Astrocyte of the cerebellum (primary cell): ENCODE measurements at regions not wholly inside any gene's neighbourhood (a gene's known extent, or its start where the extent isn't known, plus 50 kb on each side); places are given as distances from the start of the nearest gene placed in this dataset.

Experiments used
- DNase-seq: peaks from one replicate; pipeline ENCODE4 v3.0.0-alpha.2; 2011; ENCODE audit warnings: low read depth
- H3K4me3 ChIP-seq: 2 replicates; pipeline ENCODE4 v1.5.1; 2011; ENCODE audit warnings: mild to moderate bottlenecking, low read depth, low read length, moderate library complexity
- CTCF ChIP-seq: IDR thresholded peaks from 2 replicates; pipeline ENCODE4 v1.5.1; 2012; ENCODE audit warnings: low read length, low read depth, moderate library complexity, mild to moderate bottlenecking; ENCODE audit errors: missing control alignments
- in situ Hi-C: cut with HindIII; loops from 2 replicates; pipeline ENCODE4 v1.10.0; 2017; ENCODE audit warnings: low sequenced_read_pairs

- TF ChIP-seq CTCF, result no peak
- in situ Hi-C loops, result no loop called here
- no peak for DNase-seq
- no peak overlapping the region for H3K4me3 ChIP-seq
Observed at GRCh38 chr1:96376846-96377245, 344.7 kb upstream of the PTBP2 start.

GRCh38 chr1:96384611-96385010, 337.0 kb upstream of the PTBP2 start:
- in situ Hi-C loops, result no loop called here
- DNase-seq, result no peak
- no peak overlapping the region for H3K4me3 ChIP-seq
- no peak for TF ChIP-seq CTCF

- no peak for DNase-seq
Observed at GRCh38 chr1:96387785-96388184, 333.8 kb upstream of the PTBP2 start.

GRCh38 chr1:96388421-96389310, 332.9 kb upstream of the PTBP2 start:
- in situ Hi-C loops, result no loop called here
- DNase-seq, result peak; percentile 37
- H3K4me3 ChIP-seq, result no peak overlapping the region
- TF ChIP-seq CTCF, result no peak

More at GRCh38 chr1:96387785-96388184, 333.8 kb upstream of the PTBP2 start:
- no peak overlapping the region for H3K4me3 ChIP-seq
- TF ChIP-seq CTCF, result no peak
- in situ Hi-C loops, result no loop called here

GRCh38 chr1:96400089-96400488, 321.5 kb upstream of the PTBP2 start:
- no peak for TF ChIP-seq CTCF
- H3K4me3 ChIP-seq, result no peak overlapping the region
- DNase-seq, result no peak
- in situ Hi-C loops, result no loop called here

GRCh38 chr1:96409087-96409486, 312.5 kb upstream of the PTBP2 start:
- no peak for TF ChIP-seq CTCF
- no peak overlapping the region for H3K4me3 ChIP-seq
- in situ Hi-C loops, result no loop called here
- no peak for DNase-seq
